Muscle layer of colon (tissue), 2 donors: ENCODE measurements at regions not wholly inside any gene's neighbourhood (a gene's known extent, or its start where the extent isn't known, plus 50 kb on each side); places are given as distances from the start of the nearest gene placed in this dataset.

ENCODE experiments used
- H3K27ac ChIP-seq: one replicate; pipeline ENCODE4 v1.7.0; 2013; ENCODE audit warnings: low read depth, mild to moderate bottlenecking, low read length, moderate library complexity
- H3K27me3 ChIP-seq, 2 donors: one replicate each; pipeline ENCODE4 v1.7.0; 2013; ENCODE audit warnings: low read length in 2 of 2, mild to moderate bottlenecking in 2 of 2; ENCODE audit not compliant: insufficient read depth in 2 of 2, control insufficient read depth in 1 of 2
- H3K36me3 ChIP-seq: one replicate; pipeline ENCODE4 v1.7.0; 2013; ENCODE audit warnings: mild to moderate bottlenecking, low read length; ENCODE audit not compliant: insufficient read depth
- H3K4me1 ChIP-seq: one replicate; pipeline ENCODE4 v1.7.0; 2013; ENCODE audit warnings: mild to moderate bottlenecking, low read length; ENCODE audit not compliant: insufficient read depth
- H3K4me3 ChIP-seq, 2 donors: one replicate each; pipeline ENCODE4 v1.7.0; 2013; ENCODE audit warnings: low read length in 2 of 2, low read depth in 1 of 2, mild to moderate bottlenecking in 1 of 2, moderate library complexity in 1 of 2
- H3K9ac ChIP-seq: one replicate; pipeline ENCODE4 v1.7.0; 2013; ENCODE audit warnings: low read length
- H3K9me3 ChIP-seq: one replicate; pipeline ENCODE4 v1.7.0; 2013; ENCODE audit warnings: mild to moderate bottlenecking, low read length
- donor health status: abdominal sarcoma.
- donor health status: Adenocarcinoma of cecum.

DNA sequence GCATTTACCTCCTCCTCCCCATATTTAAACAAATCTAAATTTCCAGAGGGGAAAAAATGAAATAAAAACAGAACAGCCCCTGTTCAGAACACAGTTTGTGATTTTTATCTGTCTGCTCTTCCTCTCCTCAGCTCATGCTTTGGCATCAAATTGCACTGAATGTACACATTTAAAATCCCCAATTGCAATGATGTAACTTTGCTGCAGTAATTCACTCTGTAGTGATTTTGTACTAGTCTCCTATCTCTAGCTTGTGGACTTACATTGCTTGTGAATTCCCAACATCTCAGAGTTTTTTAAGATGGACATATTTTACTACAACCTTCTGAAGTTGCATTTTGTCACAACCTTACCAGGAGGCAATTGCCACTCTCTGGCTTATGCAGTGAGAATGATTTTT, 81.6 kb upstream of the ROBO2 start:
- no peak overlapping the region for H3K4me3 ChIP-seq
- H3K9me3 ChIP-seq = no peaks in the 10 kb centered on the region
- no peak overlapping the region for H3K27ac ChIP-seq
- H3K27me3 ChIP-seq = no peaks in the 10 kb centered on the region
- no peaks in the 10 kb centered on the region for H3K4me1 ChIP-seq
- no peaks in the 10 kb centered on the region for H3K36me3 ChIP-seq
- no peak overlapping the region for H3K9ac ChIP-seq

DNA sequence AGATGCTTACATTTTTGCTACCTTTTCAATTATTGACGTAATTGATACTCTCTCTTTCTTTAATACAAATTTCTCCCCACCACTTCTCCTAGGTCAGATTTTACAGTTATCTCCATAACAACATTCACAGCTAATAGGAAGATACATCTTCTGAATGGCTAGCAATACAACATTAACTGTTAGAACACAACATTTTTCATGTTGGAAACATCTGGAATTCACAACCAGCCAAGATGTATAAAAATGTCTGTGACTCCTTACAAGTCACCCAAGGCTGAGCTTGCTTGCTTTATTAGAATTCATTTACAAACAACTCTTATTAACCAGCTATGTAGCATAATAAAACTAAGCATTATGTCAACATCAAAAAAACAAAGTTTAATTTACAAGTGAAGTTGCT, 81.0 kb upstream of the ROBO2 start:
- H3K9me3 ChIP-seq = no peaks in the 10 kb centered on the region
- H3K36me3 ChIP-seq = no peaks in the 10 kb centered on the region
- no peak overlapping the region for H3K4me3 ChIP-seq
- no peak overlapping the region for H3K9ac ChIP-seq
- H3K27me3 ChIP-seq = no peaks in the 10 kb centered on the region
- no peaks in the 10 kb centered on the region for H3K4me1 ChIP-seq
- H3K27ac ChIP-seq = no peak overlapping the region

DNA sequence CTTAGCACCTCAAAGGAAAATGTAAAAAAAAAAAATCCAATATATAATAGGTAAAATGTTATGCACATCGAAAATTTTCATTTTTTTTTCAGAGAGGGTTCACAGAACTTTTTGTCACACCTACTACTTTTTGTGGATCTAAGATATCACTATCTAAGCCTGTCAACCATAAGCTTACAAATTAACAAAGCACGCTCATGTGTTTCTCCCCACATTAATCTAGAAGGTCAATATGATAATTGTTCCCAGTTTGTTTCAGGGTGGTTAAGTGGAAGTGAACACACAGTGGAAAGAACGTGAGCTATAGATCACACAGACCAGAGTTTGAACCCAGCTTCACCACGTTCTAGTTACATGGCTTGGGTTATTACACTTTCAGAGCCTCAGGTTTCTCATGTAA, 78.6 kb upstream of the ROBO2 start:
- Histone ChIP-seq H3K4me1 (no peaks in the 10 kb centered on the region), H3K4me3 (no peak overlapping the region), H3K27ac (no peak overlapping the region), H3K9me3 (no peaks in the 10 kb centered on the region), H3K36me3 (no peaks in the 10 kb centered on the region), H3K9ac (no peak overlapping the region), H3K27me3 (no peaks in the 10 kb centered on the region)

DNA sequence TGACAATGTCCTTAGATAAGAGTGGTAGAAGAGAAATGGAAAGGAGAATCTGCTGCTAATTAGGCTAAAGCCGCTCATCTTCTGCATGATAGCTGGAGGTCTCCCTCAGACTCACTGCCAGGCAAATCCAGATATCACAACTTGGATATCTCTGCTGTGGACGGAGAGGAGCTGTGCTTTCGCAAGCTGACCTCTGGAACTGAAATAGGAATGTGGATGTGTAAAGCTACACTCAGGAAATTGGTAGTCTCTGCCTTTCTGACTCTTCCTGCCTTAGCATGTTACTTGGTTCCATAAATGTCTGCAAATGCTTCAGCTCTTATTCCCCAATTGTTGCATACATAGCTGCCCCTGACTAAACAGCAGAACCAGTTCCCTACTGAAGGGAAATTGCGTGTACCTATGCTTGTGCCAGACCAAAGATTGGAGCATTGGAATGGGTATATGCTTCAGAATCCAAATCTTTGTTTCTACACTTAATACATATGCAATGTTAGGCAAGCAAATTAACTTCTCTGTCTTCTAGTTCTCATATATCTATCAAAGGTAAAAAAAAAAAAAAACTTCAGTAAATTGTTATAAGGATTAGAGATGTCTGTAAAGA, 74.7 kb upstream of the ROBO2 start:
- H3K36me3 ChIP-seq = no peaks in the 10 kb centered on the region
- no peak overlapping the region for H3K27ac ChIP-seq
- H3K4me3 ChIP-seq = no peak overlapping the region
- H3K27me3 ChIP-seq = no peaks in the 10 kb centered on the region
- H3K4me1 ChIP-seq = no peaks in the 10 kb centered on the region
- no peaks in the 10 kb centered on the region for H3K9me3 ChIP-seq
- no peak overlapping the region for H3K9ac ChIP-seq

DNA sequence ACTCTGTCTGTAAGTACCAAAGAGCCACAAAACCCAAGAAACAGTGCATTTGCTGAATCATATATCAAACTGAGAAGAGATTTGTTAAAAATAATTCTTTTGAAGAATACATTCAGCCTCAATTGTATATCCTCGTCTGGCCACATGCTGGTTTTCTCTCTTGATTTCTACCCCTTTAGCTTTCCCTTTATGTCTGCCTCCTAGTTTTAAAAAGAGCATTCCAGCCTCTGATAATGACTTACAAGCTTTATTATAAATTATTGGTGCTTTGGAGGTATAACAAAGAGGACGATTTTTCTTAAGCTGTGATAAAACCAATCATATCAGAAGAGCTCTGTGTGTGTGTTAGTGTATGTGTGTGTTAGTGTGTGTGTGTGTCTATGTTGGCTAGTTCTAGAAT, 70.4 kb upstream of the ROBO2 start:
- no peaks in the 10 kb centered on the region for H3K4me1 ChIP-seq
- H3K9ac ChIP-seq = no peak overlapping the region
- no peak overlapping the region for H3K4me3 ChIP-seq
- H3K27me3 ChIP-seq = no peaks in the 10 kb centered on the region
- H3K9me3 ChIP-seq = no peaks in the 10 kb centered on the region
- H3K27ac ChIP-seq = no peak overlapping the region
- H3K36me3 ChIP-seq = no peaks in the 10 kb centered on the region

DNA sequence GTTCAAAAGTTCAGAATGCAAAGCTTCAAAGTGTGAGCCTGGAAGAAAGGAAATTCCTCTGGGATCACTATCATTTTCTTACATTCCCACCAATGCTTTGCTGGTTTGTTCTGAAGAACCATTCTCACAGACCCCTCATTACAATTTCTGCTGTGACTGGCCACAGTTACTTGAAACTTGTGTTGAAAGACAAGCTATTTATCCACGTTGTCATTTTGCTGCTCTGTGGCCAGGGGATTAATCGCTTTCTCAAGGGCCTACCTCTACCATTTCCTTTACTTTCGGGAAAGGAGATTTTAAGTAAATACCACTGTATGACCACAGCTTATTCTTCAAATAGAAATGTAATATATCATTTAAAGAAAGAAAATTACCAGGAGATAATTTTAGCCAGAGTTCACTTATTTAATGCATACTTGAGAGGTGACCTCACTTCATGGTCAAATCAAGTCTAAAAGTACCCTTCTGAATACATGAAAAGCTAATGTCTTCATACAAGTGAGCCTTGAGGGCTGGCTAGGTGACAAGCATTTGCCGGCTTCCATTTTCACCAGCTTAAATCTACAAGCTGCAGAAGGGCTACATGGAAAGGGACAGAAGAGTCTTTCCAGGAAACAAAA, 69.8 kb upstream of the ROBO2 start:
- H3K9ac ChIP-seq = no peak overlapping the region
- H3K27me3 ChIP-seq = no peaks in the 10 kb centered on the region
- no peak overlapping the region for H3K27ac ChIP-seq
- H3K36me3 ChIP-seq = no peaks in the 10 kb centered on the region
- H3K4me1 ChIP-seq = no peaks in the 10 kb centered on the region
- H3K4me3 ChIP-seq = no peak overlapping the region
- H3K9me3 ChIP-seq = no peaks in the 10 kb centered on the region

DNA sequence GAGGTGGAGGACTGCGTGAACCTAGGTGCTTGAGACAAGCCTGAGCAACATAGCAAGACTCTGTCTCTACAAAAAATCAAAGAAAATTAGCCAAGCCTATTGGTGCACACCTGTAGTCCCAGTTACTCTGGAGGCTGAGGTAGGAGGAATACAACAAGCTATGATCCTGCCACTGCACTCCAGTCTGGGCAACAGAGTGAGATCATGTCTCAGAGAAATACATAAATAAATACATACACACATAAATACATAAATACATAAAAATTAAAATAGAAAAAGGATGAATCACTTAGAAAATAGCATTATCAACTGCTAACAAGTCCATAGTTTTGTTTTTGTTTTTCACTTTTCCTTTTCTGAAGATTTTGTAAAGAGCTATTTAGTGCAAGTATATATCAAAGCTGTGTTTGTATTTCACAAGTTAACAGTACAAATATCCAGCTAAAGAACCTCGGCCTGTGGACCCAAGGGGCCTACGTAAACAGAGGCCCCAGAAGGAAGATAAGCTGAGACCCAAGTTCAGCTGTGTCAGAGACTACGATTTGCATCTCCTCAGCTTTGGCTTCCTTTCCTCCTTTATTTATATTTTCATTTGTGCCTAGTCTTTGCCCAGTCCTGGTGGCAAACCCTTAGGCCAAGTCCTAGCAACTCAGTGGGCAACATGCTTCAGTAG, 67.1 kb upstream of the ROBO2 start:
- Histone ChIP-seq H3K27me3 (no peaks in the 10 kb centered on the region), H3K4me3 (no peak overlapping the region), H3K4me1 (no peaks in the 10 kb centered on the region), H3K36me3 (no peaks in the 10 kb centered on the region), H3K27ac (no peak overlapping the region), H3K9me3 (no peaks in the 10 kb centered on the region), H3K9ac (no peak overlapping the region)

DNA sequence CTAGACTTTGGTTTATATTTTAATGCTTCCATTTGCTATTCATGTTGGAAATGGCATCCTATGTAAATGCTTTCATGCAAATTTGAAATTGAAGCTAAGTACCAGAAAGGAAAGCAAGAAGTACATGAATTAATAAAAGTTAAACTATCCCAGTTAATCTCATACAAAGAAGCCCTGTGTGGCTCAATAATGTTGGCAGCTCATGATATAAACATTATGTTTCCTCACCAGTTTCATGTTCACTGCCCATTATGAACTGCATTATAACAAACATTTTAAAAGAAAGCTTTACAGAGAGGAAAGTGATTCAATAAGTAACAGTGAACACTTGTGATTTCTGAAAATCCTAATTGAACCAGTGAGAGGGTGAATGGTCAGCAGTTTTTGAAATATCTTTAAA, 62.9 kb upstream of the ROBO2 start:
- H3K4me3 ChIP-seq = no peak overlapping the region
- H3K27ac ChIP-seq = no peak overlapping the region
- no peaks in the 10 kb centered on the region for H3K4me1 ChIP-seq
- H3K9ac ChIP-seq = no peak overlapping the region
- H3K27me3 ChIP-seq = no peaks in the 10 kb centered on the region
- no peaks in the 10 kb centered on the region for H3K36me3 ChIP-seq
- no peaks in the 10 kb centered on the region for H3K9me3 ChIP-seq

DNA sequence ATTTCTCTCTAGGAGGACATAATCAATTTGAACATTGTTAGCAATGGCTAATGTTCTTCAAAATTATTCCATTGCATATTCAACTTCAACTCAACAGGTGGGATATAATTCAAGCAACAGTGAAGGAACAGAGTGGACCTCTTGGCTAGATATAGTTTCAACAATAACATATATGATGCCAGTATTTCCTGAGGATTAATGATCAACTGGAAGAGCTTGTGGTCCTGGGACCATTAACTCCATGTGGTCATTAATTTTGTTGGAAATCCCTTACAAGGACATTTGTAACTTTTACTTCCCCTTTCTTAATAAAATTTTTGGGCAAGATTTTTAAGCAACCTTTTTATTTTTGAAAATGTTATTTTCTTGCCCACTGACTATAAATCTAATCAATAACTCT, 54.3 kb upstream of the ROBO2 start:
- no peaks in the 10 kb centered on the region for H3K27me3 ChIP-seq
- H3K36me3 ChIP-seq = no peaks in the 10 kb centered on the region
- no peak overlapping the region for H3K27ac ChIP-seq
- no peaks in the 10 kb centered on the region for H3K9me3 ChIP-seq
- H3K9ac ChIP-seq = no peak overlapping the region
- no peak overlapping the region for H3K4me3 ChIP-seq
- no peaks in the 10 kb centered on the region for H3K4me1 ChIP-seq

DNA sequence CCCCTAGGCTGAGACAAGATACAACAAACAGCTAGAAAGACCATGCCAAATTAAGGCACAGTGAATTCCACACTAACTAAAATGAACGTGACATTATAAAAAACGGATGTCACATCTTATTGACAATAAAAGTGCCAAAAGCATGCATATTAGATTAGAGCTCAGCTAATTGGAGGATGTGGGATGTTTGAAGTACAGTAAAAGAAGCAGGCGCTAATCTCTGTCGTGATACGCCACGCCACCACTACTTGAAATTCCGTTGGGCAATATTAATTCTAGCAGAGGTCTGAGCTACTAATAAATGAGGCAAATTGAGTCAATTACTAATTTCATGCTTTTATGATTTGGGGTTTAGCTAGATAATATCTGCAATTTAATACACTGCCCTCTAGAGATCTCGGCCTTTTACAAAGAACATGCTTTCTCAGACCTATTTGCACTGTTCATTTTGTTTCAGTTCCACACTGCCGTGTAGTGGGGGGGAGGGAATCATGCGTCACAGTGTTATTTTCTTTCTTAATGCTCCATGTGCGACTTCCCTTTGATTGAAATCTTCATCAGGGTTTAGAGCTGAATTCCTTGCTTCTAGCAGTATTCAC, 52.9 kb upstream of the ROBO2 start:
- no peak overlapping the region for H3K4me3 ChIP-seq
- H3K36me3 ChIP-seq = no peaks in the 10 kb centered on the region
- no peaks in the 10 kb centered on the region for H3K4me1 ChIP-seq
- H3K27ac ChIP-seq = no peak overlapping the region
- no peaks in the 10 kb centered on the region for H3K9me3 ChIP-seq
- H3K27me3 ChIP-seq = no peaks in the 10 kb centered on the region
- H3K9ac ChIP-seq = no peak overlapping the region
